ENCODE measurements at regions not wholly inside any gene's neighbourhood (a gene's known extent, or its start where the extent isn't known, plus 50 kb on each side); places are given as distances from the start of the nearest gene placed in this dataset.
"Not testable (repeated sequence)": the region's sequence is repeated elsewhere in the genome, so short reads cannot be mapped to it uniquely, and the experiment has no call there.

- Histone ChIP-seq H3K27me3 (ENCODE audit: insufficient read depth, low read length, poor library complexity, severe bottlenecking) (no peaks in the 10 kb centered on the region), H3K27ac (ENCODE audit: low read depth, low read length) (no peak overlapping the region), H3K9me3 (ENCODE audit: low read length) (no peaks in the 10 kb centered on the region), H3K4me3 (ENCODE audit: low read length) (no peak overlapping the region), H3K4me1 (ENCODE audit: insufficient read depth, low read length) (no peaks in the 10 kb centered on the region), H3K36me3 (ENCODE audit: insufficient read depth, low read length) (no peaks in the 10 kb centered on the region)
- H3K27me3 Mint-ChIP-seq: no peaks in the 10 kb centered on the region
- POLR2A ChIA-PET: no interaction called here
- H3K4me1 Mint-ChIP-seq: no peaks in the 10 kb centered on the region
- H3K36me3 Mint-ChIP-seq: no peaks in the 10 kb centered on the region
- H3K4me3 Mint-ChIP-seq: no peak overlapping the region
- no peak overlapping the region for H3K27ac Mint-ChIP-seq
- CTCF ChIA-PET: no interaction called here
- H3K9me3 Mint-ChIP-seq: peaks cover 0 to 21% (median 11%) of the 10 kb centered on the region in 5 donors
- no peak for DNase-seq
These were observed 406.0 kb downstream of the CCDC85A start for GRCh38 chr2:56589835-56590234.

DNA sequence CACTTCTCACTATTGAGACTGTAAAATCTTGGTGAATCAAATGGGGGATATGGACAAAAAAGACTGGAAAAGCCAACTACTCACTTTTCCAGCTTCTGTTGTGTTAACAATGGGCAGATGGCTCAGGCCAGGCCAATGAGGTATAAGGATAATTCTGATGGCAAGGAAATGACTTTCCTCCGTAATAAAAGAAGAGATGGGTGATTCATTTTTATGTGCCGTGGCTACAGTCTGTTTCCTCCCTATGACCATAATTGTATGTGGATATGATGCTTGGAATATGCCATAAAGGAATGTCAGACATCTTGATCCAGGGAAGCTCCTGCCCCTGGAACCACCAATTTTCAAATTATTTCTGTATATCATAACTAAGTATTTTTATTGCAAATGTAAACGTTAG lies 406.8 kb downstream of the CCDC85A start:
- Mint-ChIP-seq H3K9me3 (peaks cover 0 to 21% (median 13%) of the 10 kb centered on the region in 5 donors), H3K27me3 (no peaks in the 10 kb centered on the region), H3K36me3 (no peaks in the 10 kb centered on the region), H3K4me3 (no peak overlapping the region), H3K27ac (no peak overlapping the region), H3K4me1 (no peaks in the 10 kb centered on the region)
- Histone ChIP-seq H3K36me3 (ENCODE audit: insufficient read depth, low read length) (no peaks in the 10 kb centered on the region), H3K27ac (ENCODE audit: low read depth, low read length) (no peak overlapping the region), H3K4me1 (ENCODE audit: insufficient read depth, low read length) (no peaks in the 10 kb centered on the region), H3K9me3 (ENCODE audit: low read length) (no peaks in the 10 kb centered on the region), H3K4me3 (ENCODE audit: low read length) (no peak overlapping the region), H3K27me3 (ENCODE audit: insufficient read depth, low read length, poor library complexity, severe bottlenecking) (no peaks in the 10 kb centered on the region)
- ChIA-PET POLR2A (no interaction called here), CTCF (no interaction called here)
- DNase-seq: no peak

DNA sequence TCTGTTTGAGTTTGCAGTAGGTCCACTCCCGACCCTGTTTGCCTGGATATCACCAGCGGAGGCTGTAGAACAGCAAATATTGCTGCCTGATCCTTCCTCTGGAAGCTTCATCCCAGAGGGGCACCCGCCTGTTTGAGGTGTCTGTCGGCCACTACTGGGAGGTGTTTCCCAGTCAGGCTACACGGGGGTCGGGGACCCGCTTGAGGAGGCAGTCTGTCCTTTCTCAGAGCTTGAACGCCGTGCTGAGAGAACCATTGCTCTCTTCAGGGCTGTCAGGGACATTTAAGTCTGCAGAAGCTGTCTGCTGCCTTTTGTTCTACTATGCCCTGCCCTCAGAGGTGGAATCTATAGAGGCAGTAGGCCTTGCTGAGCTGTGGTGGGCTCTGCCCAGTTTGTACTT lies 422.3 kb downstream of the CCDC85A start:
- H3K4me3 ChIP-seq (ENCODE audit: low read length); H3K4me1 Mint-ChIP-seq; H3K27me3 Mint-ChIP-seq; H3K9me3 ChIP-seq (ENCODE audit: low read length); POLR2A ChIA-PET; H3K36me3 ChIP-seq (ENCODE audit: insufficient read depth, low read length); H3K27ac Mint-ChIP-seq; CTCF ChIA-PET; H3K4me1 ChIP-seq (ENCODE audit: insufficient read depth, low read length); H3K27me3 ChIP-seq (ENCODE audit: insufficient read depth, low read length, poor library complexity, severe bottlenecking); DNase-seq; H3K36me3 Mint-ChIP-seq; H3K4me3 Mint-ChIP-seq; H3K27ac ChIP-seq (ENCODE audit: low read depth, low read length): not testable (repeated sequence)
- peaks cover 9 to 23% (median 20%) of the 10 kb centered on the region in 5 donors for H3K9me3 Mint-ChIP-seq

- POLR2A ChIA-PET: no interaction called here
These were observed 429.5 kb downstream of the CCDC85A start for GRCh38 chr2:56613254-56613653.

GRCh38 chr2:56613920-56614319 lies 430.1 kb downstream of the CCDC85A start:
- Mint-ChIP-seq H3K27ac (no peak overlapping the region), H3K36me3 (no peaks in the 10 kb centered on the region), H3K27me3 (no peaks in the 10 kb centered on the region), H3K9me3 (peaks cover 2 to 42% (median 8%) of the 10 kb centered on the region in 5 donors), H3K4me3 (no peak overlapping the region), H3K4me1 (no peaks in the 10 kb centered on the region)
- POLR2A ChIA-PET: no interaction called here
- Histone ChIP-seq H3K4me1 (ENCODE audit: insufficient read depth, low read length) (no peaks in the 10 kb centered on the region), H3K27ac (ENCODE audit: low read depth, low read length) (no peak overlapping the region), H3K4me3 (ENCODE audit: low read length) (no peak overlapping the region), H3K9me3 (ENCODE audit: low read length) (no peaks in the 10 kb centered on the region), H3K27me3 (ENCODE audit: insufficient read depth, low read length, poor library complexity, severe bottlenecking) (no peaks in the 10 kb centered on the region), H3K36me3 (ENCODE audit: insufficient read depth, low read length) (no peaks in the 10 kb centered on the region)
- no peak for DNase-seq
- CTCF ChIA-PET: no interaction called here

More at GRCh38 chr2:56613254-56613653, 429.5 kb downstream of the CCDC85A start:
- Histone ChIP-seq H3K9me3 (ENCODE audit: low read length) (no peaks in the 10 kb centered on the region), H3K4me1 (ENCODE audit: insufficient read depth, low read length) (no peaks in the 10 kb centered on the region), H3K36me3 (ENCODE audit: insufficient read depth, low read length) (no peaks in the 10 kb centered on the region), H3K4me3 (ENCODE audit: low read length) (no peak overlapping the region), H3K27ac (ENCODE audit: low read depth, low read length) (no peak overlapping the region), H3K27me3 (ENCODE audit: insufficient read depth, low read length, poor library complexity, severe bottlenecking) (no peaks in the 10 kb centered on the region)
- peaks cover 2 to 38% (median 6%) of the 10 kb centered on the region in 5 donors for H3K9me3 Mint-ChIP-seq
- no peak overlapping the region for H3K27ac Mint-ChIP-seq
- H3K4me1 Mint-ChIP-seq: no peaks in the 10 kb centered on the region
- no peak overlapping the region for H3K4me3 Mint-ChIP-seq
- no peaks in the 10 kb centered on the region for H3K27me3 Mint-ChIP-seq
- H3K36me3 Mint-ChIP-seq: no peaks in the 10 kb centered on the region
- DNase-seq: no peak
- CTCF ChIA-PET: no interaction called here

- Mint-ChIP-seq H3K27ac (no peak overlapping the region), H3K4me1 (no peaks in the 10 kb centered on the region), H3K4me3 (no peak overlapping the region), H3K9me3 (peaks cover 2 to 33% (median 6%) of the 10 kb centered on the region in 5 donors), H3K36me3 (no peaks in the 10 kb centered on the region), H3K27me3 (no peaks in the 10 kb centered on the region)
- ChIA-PET POLR2A (no interaction called here), CTCF (no interaction called here)
- no peak for DNase-seq
- Histone ChIP-seq H3K27me3 (ENCODE audit: insufficient read depth, low read length, poor library complexity, severe bottlenecking) (no peaks in the 10 kb centered on the region), H3K4me1 (ENCODE audit: insufficient read depth, low read length) (no peaks in the 10 kb centered on the region), H3K4me3 (ENCODE audit: low read length) (no peak overlapping the region), H3K9me3 (ENCODE audit: low read length) (no peaks in the 10 kb centered on the region), H3K36me3 (ENCODE audit: insufficient read depth, low read length) (no peaks in the 10 kb centered on the region), H3K27ac (ENCODE audit: low read depth, low read length) (no peak overlapping the region)
These were observed 432.0 kb downstream of the CCDC85A start for GRCh38 chr2:56615760-56616159.

DNA sequence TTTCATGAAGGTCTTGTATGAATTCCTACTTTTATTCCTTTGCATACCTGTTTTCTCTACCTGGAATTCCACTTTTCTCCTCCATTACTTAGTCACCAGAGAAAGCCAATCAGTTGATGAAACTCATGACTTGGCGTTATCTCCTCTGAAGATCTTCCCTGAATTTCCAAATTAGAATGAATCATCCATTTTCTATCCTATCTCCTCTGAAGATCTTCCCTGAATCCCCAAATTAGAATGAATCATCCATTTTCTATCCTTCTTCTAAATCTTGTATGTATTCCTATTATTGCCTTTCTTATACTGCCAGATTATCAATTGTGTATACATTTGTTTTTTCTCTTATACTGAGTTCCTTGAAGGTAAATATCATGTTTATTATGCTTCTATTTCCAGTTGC lies 440.4 kb downstream of the CCDC85A start:
- no peak for DNase-seq
- Histone ChIP-seq H3K4me3 (ENCODE audit: low read length) (no peak overlapping the region), H3K9me3 (ENCODE audit: low read length) (no peaks in the 10 kb centered on the region), H3K36me3 (ENCODE audit: insufficient read depth, low read length) (no peaks in the 10 kb centered on the region), H3K27ac (ENCODE audit: low read depth, low read length) (no peak overlapping the region), H3K27me3 (ENCODE audit: insufficient read depth, low read length, poor library complexity, severe bottlenecking) (no peaks in the 10 kb centered on the region), H3K4me1 (ENCODE audit: insufficient read depth, low read length) (no peaks in the 10 kb centered on the region)
- ChIA-PET CTCF (no interaction called here), POLR2A (no interaction called here)
- Mint-ChIP-seq H3K4me1 (no peaks in the 10 kb centered on the region), H3K27ac (no peak overlapping the region), H3K9me3 (peaks cover 5 to 23% (median 12%) of the 10 kb centered on the region in 5 donors), H3K27me3 (no peaks in the 10 kb centered on the region), H3K4me3 (no peak overlapping the region), H3K36me3 (no peaks in the 10 kb centered on the region)

GRCh38 chr2:56626927-56627326 lies 443.1 kb downstream of the CCDC85A start:
- Mint-ChIP-seq H3K4me3 (no peak overlapping the region), H3K36me3 (no peaks in the 10 kb centered on the region), H3K27ac (no peak overlapping the region), H3K4me1 (no peaks in the 10 kb centered on the region), H3K27me3 (no peaks in the 10 kb centered on the region), H3K9me3 (peaks cover 8 to 26% (median 12%) of the 10 kb centered on the region in 5 donors)
- Histone ChIP-seq H3K4me1 (ENCODE audit: insufficient read depth, low read length) (no peaks in the 10 kb centered on the region), H3K27me3 (ENCODE audit: insufficient read depth, low read length, poor library complexity, severe bottlenecking) (no peaks in the 10 kb centered on the region), H3K36me3 (ENCODE audit: insufficient read depth, low read length) (no peaks in the 10 kb centered on the region), H3K27ac (ENCODE audit: low read depth, low read length) (no peak overlapping the region), H3K4me3 (ENCODE audit: low read length) (no peak overlapping the region), H3K9me3 (ENCODE audit: low read length) (no peaks in the 10 kb centered on the region)
- ChIA-PET CTCF (no interaction called here), POLR2A (no interaction called here)
- no peak for DNase-seq

DNA sequence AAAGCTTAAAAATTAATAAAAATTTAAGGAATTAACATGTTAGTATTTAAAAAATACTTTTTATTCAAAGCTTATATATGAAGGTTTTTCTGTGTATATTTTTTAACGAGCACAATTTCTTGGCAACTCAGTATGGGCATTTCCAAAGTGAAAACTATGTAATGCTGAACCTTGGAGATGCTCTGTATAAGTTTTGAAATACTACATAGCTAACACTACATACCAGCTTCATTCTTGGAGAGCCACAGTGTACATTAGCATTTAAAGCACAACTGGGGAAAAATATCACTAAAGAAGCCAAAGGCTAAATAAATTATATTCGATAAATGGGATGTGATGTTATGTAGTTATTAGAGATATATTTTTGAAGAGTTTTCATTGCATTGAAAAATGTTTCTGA lies 446.5 kb downstream of the CCDC85A start:
- H3K9me3 Mint-ChIP-seq: peaks cover 11 to 22% (median 18%) of the 10 kb centered on the region in 5 donors
- no peak overlapping the region for H3K4me3 ChIP-seq (ENCODE audit: low read length)
- no peak overlapping the region for H3K4me3 Mint-ChIP-seq
- H3K36me3 Mint-ChIP-seq: no peaks in the 10 kb centered on the region
- POLR2A ChIA-PET: no interaction called here
- H3K4me1 Mint-ChIP-seq: no peaks in the 10 kb centered on the region
- H3K27me3 Mint-ChIP-seq: no peaks in the 10 kb centered on the region
- H3K9me3 ChIP-seq (ENCODE audit: low read length): no peaks in the 10 kb centered on the region
- CTCF ChIA-PET: no interaction called here
- H3K27ac ChIP-seq (ENCODE audit: low read depth, low read length): no peak overlapping the region
- no peak overlapping the region for H3K27ac Mint-ChIP-seq
- H3K4me1 ChIP-seq (ENCODE audit: insufficient read depth, low read length): no peaks in the 10 kb centered on the region
- no peak for DNase-seq
- H3K36me3 ChIP-seq (ENCODE audit: insufficient read depth, low read length): no peaks in the 10 kb centered on the region
- H3K27me3 ChIP-seq (ENCODE audit: insufficient read depth, low read length, poor library complexity, severe bottlenecking): no peaks in the 10 kb centered on the region

All from CD8-positive, alpha-beta memory T cell (primary cell).